ENCODE measurements at regions not wholly inside any gene's neighbourhood (a gene's known extent, or its start where the extent isn't known, plus 50 kb on each side); places are given as distances from the start of the nearest gene placed in this dataset.

DNA sequence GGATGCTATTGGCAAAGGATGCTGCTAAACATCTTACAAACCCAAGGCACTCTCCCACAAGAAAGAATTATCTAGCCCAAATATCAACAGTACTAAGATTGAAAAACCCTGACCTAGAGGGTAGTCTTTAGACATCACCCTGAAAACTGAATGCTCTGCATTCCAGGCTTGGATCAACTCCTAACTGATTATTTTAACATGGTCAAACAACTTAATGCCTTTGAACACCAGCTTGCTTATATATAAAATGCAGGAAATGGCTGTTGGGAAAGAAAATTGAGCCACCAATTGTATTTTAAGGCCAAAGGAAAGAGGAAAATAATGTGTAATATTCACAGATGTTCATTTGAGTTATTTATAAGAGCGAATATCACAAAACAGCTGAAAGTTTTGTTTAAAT is 72.2 kb upstream of the C1orf87 start:
- TF ChIP-seq, protein P1, sequence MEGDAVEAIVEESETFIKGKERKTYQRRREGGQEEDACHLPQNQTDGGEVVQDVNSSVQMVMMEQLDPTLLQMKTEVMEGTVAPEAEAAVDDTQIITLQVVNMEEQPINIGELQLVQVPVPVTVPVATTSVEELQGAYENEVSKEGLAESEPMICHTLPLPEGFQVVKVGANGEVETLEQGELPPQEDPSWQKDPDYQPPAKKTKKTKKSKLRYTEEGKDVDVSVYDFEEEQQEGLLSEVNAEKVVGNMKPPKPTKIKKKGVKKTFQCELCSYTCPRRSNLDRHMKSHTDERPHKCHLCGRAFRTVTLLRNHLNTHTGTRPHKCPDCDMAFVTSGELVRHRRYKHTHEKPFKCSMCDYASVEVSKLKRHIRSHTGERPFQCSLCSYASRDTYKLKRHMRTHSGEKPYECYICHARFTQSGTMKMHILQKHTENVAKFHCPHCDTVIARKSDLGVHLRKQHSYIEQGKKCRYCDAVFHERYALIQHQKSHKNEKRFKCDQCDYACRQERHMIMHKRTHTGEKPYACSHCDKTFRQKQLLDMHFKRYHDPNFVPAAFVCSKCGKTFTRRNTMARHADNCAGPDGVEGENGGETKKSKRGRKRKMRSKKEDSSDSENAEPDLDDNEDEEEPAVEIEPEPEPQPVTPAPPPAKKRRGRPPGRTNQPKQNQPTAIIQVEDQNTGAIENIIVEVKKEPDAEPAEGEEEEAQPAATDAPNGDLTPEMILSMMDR (IDR thresholded peaks at IDR 0.05), result no peak
- no peak overlapping the region for H3K4me3 ChIP-seq (ENCODE audit: low read depth in 1 of 2, low read length in 1 of 2)
- H3K27ac ChIP-seq, result no peak overlapping the region
- H3K9me3 ChIP-seq, result no peaks in the 10 kb centered on the region
- H3K27me3 ChIP-seq, result no peaks in the 10 kb centered on the region
- no peaks in the 10 kb centered on the region for H3K36me3 ChIP-seq
- no peaks in the 10 kb centered on the region for H3K4me1 ChIP-seq (ENCODE audit: control insufficient read depth in 1 of 2, insufficient read depth in 1 of 2, low read depth in 1 of 2, low read length in 1 of 2)

DNA sequence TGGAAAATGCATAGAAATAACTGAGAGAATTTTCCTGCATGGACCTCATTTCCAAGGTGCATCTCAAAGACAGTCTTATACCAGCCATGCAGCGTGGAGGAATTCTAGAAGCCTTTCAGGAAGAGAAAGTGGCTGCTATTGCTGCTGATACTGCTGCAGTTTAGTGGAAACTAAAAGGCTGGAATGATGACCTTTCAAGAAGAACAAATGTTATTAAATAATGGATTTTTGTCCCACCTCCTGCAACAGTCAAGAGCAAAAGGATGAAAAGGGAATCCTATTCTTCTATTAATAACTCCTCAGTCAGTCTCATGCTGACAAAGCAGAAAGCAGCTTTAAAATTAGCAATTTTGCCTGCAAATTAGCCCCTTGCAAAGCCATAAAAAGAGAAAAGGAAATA is 68.2 kb upstream of the C1orf87 start:
- no peaks in the 10 kb centered on the region for H3K27me3 ChIP-seq
- TF ChIP-seq, protein P1 (IDR thresholded peaks at IDR 0.05), result no peak

DNA sequence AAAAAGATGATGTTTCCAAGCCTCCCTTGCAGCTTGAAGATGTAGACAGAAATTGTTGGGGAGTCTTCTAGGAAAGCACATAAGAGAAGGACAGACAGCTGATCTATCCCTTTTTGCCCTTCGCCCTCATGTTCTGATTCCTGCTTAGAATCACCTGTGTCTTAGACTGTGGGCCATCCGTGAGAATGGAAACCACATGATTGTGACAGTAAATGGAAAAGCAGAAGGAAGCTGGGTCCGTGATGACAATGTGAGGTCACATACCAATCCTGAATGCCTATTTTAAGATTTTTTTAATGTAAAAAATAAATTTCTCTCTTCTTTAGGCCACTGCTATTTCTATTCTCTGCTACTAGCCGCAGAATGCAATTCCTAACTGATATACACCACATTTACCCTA is 67.7 kb upstream of the C1orf87 start:
- H3K9me3 ChIP-seq, result no peaks in the 10 kb centered on the region
- no peaks in the 10 kb centered on the region for H3K4me1 ChIP-seq (ENCODE audit: control insufficient read depth in 1 of 2, insufficient read depth in 1 of 2, low read depth in 1 of 2, low read length in 1 of 2)
- TF ChIP-seq, protein P1 (IDR thresholded peaks at IDR 0.05), result no peak
- no peaks in the 10 kb centered on the region for H3K27me3 ChIP-seq
- no peaks in the 10 kb centered on the region for H3K36me3 ChIP-seq
- H3K4me3 ChIP-seq (ENCODE audit: low read depth in 1 of 2, low read length in 1 of 2), result no peak overlapping the region
- H3K27ac ChIP-seq, result no peak overlapping the region

More for the DNA sequence above, 68.2 kb upstream of the C1orf87 start:
- no peak overlapping the region for H3K4me3 ChIP-seq (ENCODE audit: low read depth in 1 of 2, low read length in 1 of 2)
- H3K27ac ChIP-seq, result no peak overlapping the region
- no peaks in the 10 kb centered on the region for H3K9me3 ChIP-seq
- H3K4me1 ChIP-seq (ENCODE audit: control insufficient read depth in 1 of 2, insufficient read depth in 1 of 2, low read depth in 1 of 2, low read length in 1 of 2), result no peaks in the 10 kb centered on the region
- no peaks in the 10 kb centered on the region for H3K36me3 ChIP-seq

DNA sequence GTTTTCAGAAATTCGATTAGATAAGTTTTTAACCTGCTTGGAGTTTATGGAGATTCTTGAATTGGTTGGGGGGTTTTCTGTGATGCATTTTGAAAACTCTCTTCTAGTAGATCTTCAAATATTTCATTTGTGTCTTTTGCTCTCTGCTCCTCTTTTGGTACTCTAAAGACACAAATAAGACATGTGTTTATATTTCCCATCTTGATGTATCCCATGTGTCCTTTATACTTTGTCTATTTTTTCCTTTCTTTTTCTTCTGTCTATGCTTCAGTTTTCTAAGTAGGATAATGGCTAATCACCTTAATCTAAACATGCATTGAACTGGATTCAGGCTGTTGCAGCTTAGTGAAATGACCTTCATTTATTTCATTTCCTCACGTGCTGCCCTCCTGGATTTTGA is 63.8 kb upstream of the C1orf87 start:
- Histone ChIP-seq H3K4me1 (ENCODE audit: control insufficient read depth in 1 of 2, insufficient read depth in 1 of 2, low read depth in 1 of 2, low read length in 1 of 2) (no peaks in the 10 kb centered on the region), H3K9me3 (no peaks in the 10 kb centered on the region)
- TF ChIP-seq, protein P1 (IDR thresholded peaks at IDR 0.05), result no peak

DNA sequence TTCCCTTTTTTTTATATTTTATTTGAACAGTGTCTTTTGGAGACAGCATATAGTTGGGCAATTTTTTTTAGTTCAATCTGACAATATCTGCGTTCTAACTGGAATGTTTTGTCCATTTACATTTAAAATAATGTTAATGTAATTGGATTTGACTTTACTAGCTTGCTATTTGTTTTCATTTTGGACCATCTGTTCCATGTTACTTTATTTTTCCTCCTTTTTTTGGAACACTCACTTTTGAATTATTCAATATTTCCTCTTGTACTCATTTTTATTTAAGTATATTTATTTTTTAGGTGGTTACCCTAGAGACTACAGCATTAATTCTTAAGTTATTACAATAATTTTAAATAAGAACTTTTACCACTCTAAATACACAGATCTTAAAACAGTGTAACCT is 62.8 kb upstream of the C1orf87 start:
- no peak overlapping the region for H3K4me3 ChIP-seq (ENCODE audit: low read depth in 1 of 2, low read length in 1 of 2)
- TF ChIP-seq, protein P1 (IDR thresholded peaks at IDR 0.05), result no peak
- H3K27me3 ChIP-seq, result no peaks in the 10 kb centered on the region
- H3K9me3 ChIP-seq, result no peaks in the 10 kb centered on the region
- no peaks in the 10 kb centered on the region for H3K4me1 ChIP-seq (ENCODE audit: control insufficient read depth in 1 of 2, insufficient read depth in 1 of 2, low read depth in 1 of 2, low read length in 1 of 2)
- H3K36me3 ChIP-seq, result no peaks in the 10 kb centered on the region
- H3K27ac ChIP-seq, result no peak overlapping the region

More for the DNA sequence above, 63.8 kb upstream of the C1orf87 start:
- no peaks in the 10 kb centered on the region for H3K36me3 ChIP-seq
- H3K27me3 ChIP-seq, result no peaks in the 10 kb centered on the region
- no peak overlapping the region for H3K27ac ChIP-seq
- no peak overlapping the region for H3K4me3 ChIP-seq (ENCODE audit: low read depth in 1 of 2, low read length in 1 of 2)

DNA sequence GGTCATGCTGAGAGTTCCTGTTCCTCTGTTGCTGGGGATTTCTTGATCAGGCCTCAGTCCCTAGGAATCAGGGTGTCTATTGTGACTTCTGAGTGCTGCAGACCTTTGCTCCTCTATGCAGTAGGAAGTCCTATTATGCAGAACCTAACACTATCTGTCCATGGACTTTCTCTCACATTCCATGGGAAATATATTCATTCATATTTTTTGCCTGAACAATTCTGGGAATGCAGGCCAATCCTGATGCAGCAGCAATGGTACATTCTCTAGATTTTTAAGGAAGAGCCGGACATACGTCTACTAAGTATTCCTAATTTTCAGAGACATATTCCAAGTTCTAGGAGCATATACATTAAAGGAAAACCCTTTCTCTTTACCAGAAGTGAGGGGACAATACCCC is 61.1 kb upstream of the C1orf87 start:
- TF ChIP-seq, protein P1 (IDR thresholded peaks at IDR 0.05), result no peak
- Histone ChIP-seq H3K27me3 (no peaks in the 10 kb centered on the region), H3K4me3 (ENCODE audit: low read depth in 1 of 2, low read length in 1 of 2) (no peak overlapping the region), H3K36me3 (no peaks in the 10 kb centered on the region), H3K27ac (no peak overlapping the region), H3K4me1 (ENCODE audit: control insufficient read depth in 1 of 2, insufficient read depth in 1 of 2, low read depth in 1 of 2, low read length in 1 of 2) (no peaks in the 10 kb centered on the region), H3K9me3 (no peaks in the 10 kb centered on the region)
